ENCODE measurements at regions not wholly inside any gene's neighbourhood (a gene's known extent, or its start where the extent isn't known, plus 50 kb on each side); places are given as distances from the start of the nearest gene placed in this dataset.

DNA sequence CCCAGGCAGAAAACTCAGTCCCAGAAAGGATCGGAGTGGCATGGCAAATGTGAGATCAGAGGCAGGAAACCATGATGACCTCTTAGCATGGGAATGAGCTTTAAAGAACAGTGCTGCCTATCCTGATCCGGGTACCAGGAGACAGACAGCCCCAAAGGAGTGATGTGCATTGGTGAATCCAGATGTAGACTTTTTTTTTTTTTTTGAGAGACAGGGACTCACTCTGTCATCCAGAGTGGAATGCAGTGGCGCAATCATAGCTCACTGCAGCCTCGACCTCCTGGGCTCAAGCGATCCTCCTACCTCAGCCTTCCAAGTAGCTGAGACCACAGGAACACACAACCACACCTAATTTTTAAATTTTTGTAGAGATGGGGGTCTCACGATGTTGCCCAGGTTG is 122.7 kb downstream of the VAPA start:
- H3K9ac ChIP-seq (ENCODE audit: low read depth, low read length): no peak overlapping the region
- H3K4me1 ChIP-seq (ENCODE audit: control insufficient read depth, insufficient read depth, low read length): peaks cover 21% of the 10 kb centered on the region
- H3K4me2 ChIP-seq (ENCODE audit: low read length): no peak overlapping the region
- H3K36me3 ChIP-seq (ENCODE audit: insufficient read depth, low read length): no peaks in the 10 kb centered on the region
- H3K9me3 ChIP-seq (replicated peaks; ENCODE audit: low read length): no peaks in the 10 kb centered on the region
- H3K4me3 ChIP-seq (ENCODE audit: low read length): no peak overlapping the region
- H3K27me3 ChIP-seq (ENCODE audit: control insufficient read depth, insufficient read depth, low read length): no peaks in the 10 kb centered on the region

DNA sequence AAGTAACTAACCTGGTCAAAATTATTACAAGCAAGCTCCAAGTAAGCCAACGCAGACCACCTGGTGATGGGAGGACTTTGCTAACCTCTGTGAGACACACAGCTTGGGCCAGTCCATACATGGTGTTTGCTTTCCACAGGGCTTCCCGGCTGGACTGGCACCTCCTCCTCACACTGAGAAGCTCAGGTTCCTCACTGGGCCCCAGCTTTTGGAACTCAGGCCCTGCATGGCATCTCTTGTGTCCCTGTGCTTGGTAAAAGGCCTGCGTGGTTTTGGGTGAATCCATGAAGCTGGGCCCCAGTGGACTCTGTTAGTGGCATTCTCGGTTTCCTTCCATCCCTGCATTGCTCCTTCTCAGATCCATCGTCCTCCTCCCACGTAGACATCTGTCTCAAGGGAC is 123.4 kb downstream of the VAPA start:
- Histone ChIP-seq H3K4me2 (ENCODE audit: low read length) (no peak overlapping the region), H3K4me1 (ENCODE audit: control insufficient read depth, insufficient read depth, low read length) (peaks cover 27% of the 10 kb centered on the region)

DNA sequence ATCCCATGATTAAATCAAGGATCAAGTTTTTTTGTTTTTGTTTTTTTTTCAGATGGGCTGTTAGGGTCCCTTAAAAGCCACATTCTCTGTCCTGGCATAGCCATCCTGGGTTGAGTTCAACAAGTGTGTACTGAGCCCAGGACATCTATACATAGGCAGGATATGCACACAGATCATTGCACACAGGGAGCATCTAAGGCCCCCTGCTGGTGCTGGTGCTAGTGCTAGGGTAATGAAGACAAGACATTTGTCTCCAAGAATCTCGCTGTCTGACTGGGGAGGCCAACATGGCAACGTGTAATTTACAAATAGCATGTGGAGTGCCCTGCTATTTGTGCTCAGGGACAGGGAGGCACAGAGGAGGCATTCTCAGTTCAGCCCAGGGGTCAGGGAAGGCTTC is 124.5 kb downstream of the VAPA start:
- no peaks in the 10 kb centered on the region for H3K36me3 ChIP-seq (ENCODE audit: insufficient read depth, low read length)
- peaks cover 6% of the 10 kb centered on the region for H3K9me3 ChIP-seq (replicated peaks; ENCODE audit: low read length)
- H3K9ac ChIP-seq (ENCODE audit: low read depth, low read length): no peak overlapping the region
- no peak overlapping the region for H3K4me2 ChIP-seq (ENCODE audit: low read length)
- H3K27me3 ChIP-seq (ENCODE audit: control insufficient read depth, insufficient read depth, low read length): no peaks in the 10 kb centered on the region
- no peak overlapping the region for H3K4me3 ChIP-seq (ENCODE audit: low read length)
- H3K4me1 ChIP-seq (ENCODE audit: control insufficient read depth, insufficient read depth, low read length): peaks cover 24% of the 10 kb centered on the region

More for the DNA sequence above, 123.4 kb downstream of the VAPA start:
- H3K4me3 ChIP-seq (ENCODE audit: low read length): no peak overlapping the region
- no peaks in the 10 kb centered on the region for H3K27me3 ChIP-seq (ENCODE audit: control insufficient read depth, insufficient read depth, low read length)
- peaks cover 2% of the 10 kb centered on the region for H3K9me3 ChIP-seq (replicated peaks; ENCODE audit: low read length)
- no peak overlapping the region for H3K9ac ChIP-seq (ENCODE audit: low read depth, low read length)
- H3K36me3 ChIP-seq (ENCODE audit: insufficient read depth, low read length): no peaks in the 10 kb centered on the region

DNA sequence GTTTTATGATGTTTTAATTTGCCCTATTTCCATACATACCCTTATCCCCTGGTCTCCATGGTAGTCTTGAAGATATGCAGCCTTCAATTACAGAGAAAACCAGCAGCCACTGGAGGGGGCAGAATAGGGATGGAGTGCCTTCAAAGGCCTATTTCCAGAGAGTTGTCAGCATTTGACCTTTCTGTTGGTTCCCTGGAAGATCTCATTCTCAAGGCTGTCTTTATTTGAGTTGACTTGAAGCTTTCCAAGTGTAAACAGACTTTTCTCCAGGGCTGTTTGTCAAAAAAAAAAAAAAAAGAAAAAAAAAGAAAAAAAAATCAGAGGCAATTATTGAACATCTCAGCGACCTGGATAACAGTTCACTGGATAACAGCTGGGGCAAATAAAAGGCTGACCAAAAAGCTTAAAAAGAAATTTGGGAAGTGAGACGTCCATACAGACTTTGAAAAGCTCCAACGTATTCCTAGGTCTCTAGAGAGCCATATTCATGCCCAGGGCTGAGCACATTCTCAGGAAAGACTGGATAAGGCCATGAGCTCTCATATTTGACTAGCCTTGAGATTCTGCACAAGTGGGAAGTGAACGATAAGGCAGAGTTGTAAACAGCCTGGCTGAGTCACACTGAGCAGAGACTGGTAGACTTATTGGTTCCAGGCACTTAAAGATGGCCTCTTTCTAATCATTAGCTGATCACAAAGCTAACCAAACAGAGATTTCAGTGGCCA is 126.6 kb downstream of the VAPA start:
- H3K9me3 ChIP-seq (replicated peaks; ENCODE audit: low read length): peaks cover 6% of the 10 kb centered on the region
- H3K4me3 ChIP-seq (ENCODE audit: low read length): no peak overlapping the region
- H3K4me2 ChIP-seq (ENCODE audit: low read length): no peak overlapping the region
- no peaks in the 10 kb centered on the region for H3K27me3 ChIP-seq (ENCODE audit: control insufficient read depth, insufficient read depth, low read length)
- H3K9ac ChIP-seq (ENCODE audit: low read depth, low read length): peak overlapping the region; percentile 3
- peaks cover 19% of the 10 kb centered on the region for H3K4me1 ChIP-seq (ENCODE audit: control insufficient read depth, insufficient read depth, low read length)
- H3K36me3 ChIP-seq (ENCODE audit: insufficient read depth, low read length): no peaks in the 10 kb centered on the region

DNA sequence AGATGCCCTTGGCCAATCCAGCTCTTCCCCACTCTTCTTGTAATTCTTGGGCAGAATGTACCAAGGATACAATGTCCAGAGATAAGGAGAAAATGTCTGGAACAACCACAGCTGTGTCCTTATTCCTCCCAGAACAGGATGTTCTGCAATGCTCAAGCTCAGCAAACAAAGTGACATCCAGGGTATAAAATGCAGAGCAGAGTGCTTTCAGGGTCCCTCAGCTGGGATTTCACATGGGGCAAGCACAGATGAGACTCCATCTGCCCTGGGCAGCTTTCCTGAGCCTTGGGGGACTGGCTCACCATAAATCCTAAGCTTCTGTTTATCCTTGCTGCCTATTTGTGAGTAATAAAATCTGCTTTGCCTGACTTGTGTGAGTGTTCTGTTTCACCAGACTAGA is 127.4 kb downstream of the VAPA start:
- H3K27me3 ChIP-seq (ENCODE audit: control insufficient read depth, insufficient read depth, low read length): no peaks in the 10 kb centered on the region
- H3K4me1 ChIP-seq (ENCODE audit: control insufficient read depth, insufficient read depth, low read length): peaks cover 18% of the 10 kb centered on the region
- no peak overlapping the region for H3K4me2 ChIP-seq (ENCODE audit: low read length)
- H3K4me3 ChIP-seq (ENCODE audit: low read length): no peak overlapping the region
- peak overlapping the region; percentile 3 for H3K9ac ChIP-seq (ENCODE audit: low read depth, low read length)
- no peaks in the 10 kb centered on the region for H3K36me3 ChIP-seq (ENCODE audit: insufficient read depth, low read length)
- peaks cover 6% of the 10 kb centered on the region for H3K9me3 ChIP-seq (replicated peaks; ENCODE audit: low read length)

DNA sequence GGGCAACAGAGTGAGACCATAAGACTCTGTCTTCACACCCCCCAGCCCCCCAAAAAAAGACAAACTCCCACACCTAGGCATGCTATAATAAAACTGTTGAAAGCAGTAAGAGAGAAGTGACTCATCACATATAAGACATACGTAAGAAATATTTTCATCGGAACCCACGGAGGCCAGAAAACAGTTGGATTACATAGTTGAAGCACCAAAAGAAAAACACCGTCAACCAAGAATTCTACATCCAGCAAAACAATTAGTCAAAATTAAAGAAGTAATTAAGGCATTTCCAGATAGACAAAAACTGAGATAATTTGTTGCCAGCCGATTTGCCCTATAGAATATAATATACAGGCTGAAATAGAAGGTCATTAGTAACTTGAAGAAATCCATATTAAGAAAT is 128.7 kb downstream of the VAPA start:
- H3K4me3 ChIP-seq (ENCODE audit: low read length): no peak overlapping the region
- no peak overlapping the region for H3K4me2 ChIP-seq (ENCODE audit: low read length)
- no peaks in the 10 kb centered on the region for H3K36me3 ChIP-seq (ENCODE audit: insufficient read depth, low read length)
- H3K27me3 ChIP-seq (ENCODE audit: control insufficient read depth, insufficient read depth, low read length): no peaks in the 10 kb centered on the region
- H3K9me3 ChIP-seq (replicated peaks; ENCODE audit: low read length): peaks cover 6% of the 10 kb centered on the region
- no peak overlapping the region for H3K9ac ChIP-seq (ENCODE audit: low read depth, low read length)
- peaks cover 25% of the 10 kb centered on the region for H3K4me1 ChIP-seq (ENCODE audit: control insufficient read depth, insufficient read depth, low read length)

DNA sequence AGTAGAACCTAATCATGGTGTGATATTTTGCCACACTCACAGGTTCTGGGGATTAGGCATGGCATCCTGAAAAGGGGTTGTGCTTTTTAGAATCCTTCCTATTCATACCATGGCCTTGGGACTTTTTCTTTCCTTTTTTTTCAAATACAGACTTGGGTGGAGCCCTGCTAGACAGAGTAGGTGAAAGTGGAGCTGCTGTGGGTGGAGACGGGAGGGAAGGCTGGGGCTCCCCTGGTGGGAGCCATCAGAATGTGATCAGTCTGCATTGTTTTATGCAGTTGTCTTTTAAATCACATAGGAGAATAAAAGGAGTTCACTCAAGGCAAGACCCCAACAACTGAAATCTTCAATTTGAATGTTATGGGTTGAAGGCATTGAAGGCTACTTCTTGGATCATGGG is 130.2 kb downstream of the VAPA start:
- Histone ChIP-seq H3K4me3 (ENCODE audit: low read length) (no peak overlapping the region), H3K4me2 (ENCODE audit: low read length) (no peak overlapping the region), H3K9me3 (replicated peaks; ENCODE audit: low read length) (peaks cover 6% of the 10 kb centered on the region), H3K27me3 (ENCODE audit: control insufficient read depth, insufficient read depth, low read length) (no peaks in the 10 kb centered on the region), H3K9ac (ENCODE audit: low read depth, low read length) (no peak overlapping the region), H3K4me1 (ENCODE audit: control insufficient read depth, insufficient read depth, low read length) (peaks cover 28% of the 10 kb centered on the region), H3K36me3 (ENCODE audit: insufficient read depth, low read length) (no peaks in the 10 kb centered on the region)

DNA sequence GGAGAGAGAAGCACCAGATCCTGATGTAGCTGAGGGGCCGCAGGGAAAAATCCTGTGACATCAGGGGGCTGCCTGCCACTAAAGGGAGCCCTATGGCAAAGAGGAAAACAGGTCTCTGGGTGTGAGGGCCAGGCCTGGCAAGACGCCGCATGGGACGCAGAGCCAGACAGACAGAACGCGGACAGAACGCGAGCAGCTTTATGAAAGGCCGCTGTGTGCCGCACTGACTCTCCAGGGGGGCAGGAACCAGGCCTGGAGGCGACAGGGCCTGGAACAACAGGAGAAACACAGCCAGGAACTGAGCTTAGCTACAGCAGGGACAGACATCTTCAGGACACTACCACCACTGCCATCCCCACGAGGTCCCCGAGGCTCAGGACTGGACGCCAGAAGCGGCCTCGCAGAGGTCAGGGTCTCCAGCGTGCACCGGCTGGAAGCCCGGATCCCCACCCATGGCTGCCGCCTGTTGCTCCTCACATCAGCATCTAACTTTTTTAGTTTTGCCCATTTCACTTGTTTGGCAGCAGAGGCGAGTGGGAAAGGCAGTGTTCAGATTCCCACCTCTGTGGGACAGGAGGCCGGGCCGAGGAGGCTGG is 131.6 kb downstream of the VAPA start:
- no peak overlapping the region for H3K9ac ChIP-seq (ENCODE audit: low read depth, low read length)
- no peaks in the 10 kb centered on the region for H3K27me3 ChIP-seq (ENCODE audit: control insufficient read depth, insufficient read depth, low read length)
- H3K4me1 ChIP-seq (ENCODE audit: control insufficient read depth, insufficient read depth, low read length): peaks cover 26% of the 10 kb centered on the region
- no peaks in the 10 kb centered on the region for H3K36me3 ChIP-seq (ENCODE audit: insufficient read depth, low read length)
- no peak overlapping the region for H3K4me3 ChIP-seq (ENCODE audit: low read length)
- H3K4me2 ChIP-seq (ENCODE audit: low read length): no peak overlapping the region
- peaks cover 6% of the 10 kb centered on the region for H3K9me3 ChIP-seq (replicated peaks; ENCODE audit: low read length)

DNA sequence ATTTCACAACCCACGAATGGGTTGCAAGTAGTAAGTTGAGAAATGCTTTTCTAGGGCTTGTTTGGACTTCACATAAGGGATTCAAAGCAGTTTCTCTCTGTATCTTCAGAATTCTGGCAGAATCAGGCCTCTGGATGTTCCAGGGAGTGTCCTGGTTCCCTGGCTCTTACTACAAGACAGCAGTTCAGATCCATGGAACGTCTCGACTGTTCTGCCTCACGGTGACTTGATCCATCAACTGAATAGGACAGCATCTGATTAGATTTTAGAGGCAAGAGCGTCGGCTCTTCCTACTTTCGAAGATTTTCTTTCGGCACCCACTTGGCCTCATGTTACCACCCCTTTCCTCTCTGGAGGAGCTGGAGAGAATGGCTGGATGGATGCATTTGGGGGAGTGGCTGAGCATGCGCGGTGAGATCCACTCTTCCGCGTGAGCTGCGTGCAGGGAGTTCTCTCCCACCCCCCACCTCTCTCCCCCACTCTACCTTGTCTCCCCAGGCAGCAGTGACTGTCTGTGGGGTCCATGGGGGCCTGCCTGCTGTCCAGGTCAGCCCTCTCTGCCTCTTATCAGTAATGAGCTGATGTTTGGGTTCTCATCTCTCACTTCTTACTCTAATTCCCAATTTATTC is 132.5 kb downstream of the VAPA start:
- H3K9ac ChIP-seq (ENCODE audit: low read depth, low read length): no peak overlapping the region
- H3K4me3 ChIP-seq (ENCODE audit: low read length): no peak overlapping the region

DNA sequence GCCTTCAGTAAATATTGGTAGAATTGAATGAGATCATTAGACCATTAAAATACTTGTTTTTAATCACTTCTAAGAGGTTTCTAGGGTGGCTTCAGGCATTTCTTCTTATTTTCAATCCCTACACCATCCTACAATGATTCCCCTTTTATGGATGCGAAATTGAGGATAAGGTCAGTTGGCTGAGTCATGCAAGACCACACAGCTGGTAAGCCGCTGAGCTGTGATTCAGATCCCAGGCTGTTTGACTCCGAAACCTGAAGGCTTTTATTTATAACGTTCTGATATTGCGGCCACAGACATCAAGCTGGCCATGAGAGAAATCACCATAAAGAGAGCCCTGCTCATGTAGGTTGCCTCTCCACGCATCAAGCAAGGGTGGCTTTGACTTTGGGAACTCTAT is 133.4 kb downstream of the VAPA start:
- H3K27me3 ChIP-seq (ENCODE audit: control insufficient read depth, insufficient read depth, low read length): no peaks in the 10 kb centered on the region
- no peak overlapping the region for H3K4me2 ChIP-seq (ENCODE audit: low read length)
- no peak overlapping the region for H3K4me3 ChIP-seq (ENCODE audit: low read length)

More for the DNA sequence above, 132.5 kb downstream of the VAPA start:
- H3K36me3 ChIP-seq (ENCODE audit: insufficient read depth, low read length): no peaks in the 10 kb centered on the region
- no peak overlapping the region for H3K4me2 ChIP-seq (ENCODE audit: low read length)
- H3K9me3 ChIP-seq (replicated peaks; ENCODE audit: low read length): peaks cover 6% of the 10 kb centered on the region
- no peaks in the 10 kb centered on the region for H3K27me3 ChIP-seq (ENCODE audit: control insufficient read depth, insufficient read depth, low read length)
- peaks cover 17% of the 10 kb centered on the region for H3K4me1 ChIP-seq (ENCODE audit: control insufficient read depth, insufficient read depth, low read length)

DNA sequence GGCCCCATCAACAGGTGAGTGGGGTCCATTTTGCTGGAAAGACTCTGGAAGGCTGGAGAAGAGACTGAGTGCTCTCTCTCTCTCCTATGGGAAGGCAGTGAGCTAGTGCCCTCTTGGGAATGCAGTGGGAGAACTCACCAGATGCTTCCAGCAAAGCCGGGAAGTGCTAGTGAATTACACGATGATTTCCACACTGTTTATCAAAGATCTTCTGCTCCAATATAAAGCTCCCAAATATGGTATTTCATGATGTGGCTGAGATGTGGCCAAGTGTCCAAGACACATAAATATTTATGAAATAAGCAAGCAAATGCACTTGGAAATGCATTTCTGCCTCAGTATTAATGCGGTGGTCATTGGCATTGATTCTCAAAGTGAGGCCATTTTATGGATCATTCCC is 135.9 kb downstream of the VAPA start:
- no peak overlapping the region for H3K4me2 ChIP-seq (ENCODE audit: low read length)
- peaks cover 22% of the 10 kb centered on the region for H3K4me1 ChIP-seq (ENCODE audit: control insufficient read depth, insufficient read depth, low read length)
- H3K9me3 ChIP-seq (replicated peaks; ENCODE audit: low read length): no peaks in the 10 kb centered on the region
- no peaks in the 10 kb centered on the region for H3K36me3 ChIP-seq (ENCODE audit: insufficient read depth, low read length)
- H3K27me3 ChIP-seq (ENCODE audit: control insufficient read depth, insufficient read depth, low read length): no peaks in the 10 kb centered on the region
- H3K4me3 ChIP-seq (ENCODE audit: low read length): no peak overlapping the region
- no peak overlapping the region for H3K9ac ChIP-seq (ENCODE audit: low read depth, low read length)

More for the DNA sequence above, 133.4 kb downstream of the VAPA start:
- no peak overlapping the region for H3K9ac ChIP-seq (ENCODE audit: low read depth, low read length)
- H3K36me3 ChIP-seq (ENCODE audit: insufficient read depth, low read length): no peaks in the 10 kb centered on the region
- peaks cover 16% of the 10 kb centered on the region for H3K4me1 ChIP-seq (ENCODE audit: control insufficient read depth, insufficient read depth, low read length)
- H3K9me3 ChIP-seq (replicated peaks; ENCODE audit: low read length): peaks cover 3% of the 10 kb centered on the region
